ACC112 (cell line): ENCODE measurements at regions not wholly inside any gene's neighbourhood (a gene's known extent, or its start where the extent isn't known, plus 50 kb on each side); places are given as distances from the start of the nearest gene placed in this dataset.

ENCODE experiments used
- H2AFZ ChIP-seq: fragments of 200-600 bp; sonication (generic); one replicate; pipeline ENCODE4 v1.6.0; 2017; ENCODE audit warnings: antibody characterized with exemption, low read length; ENCODE audit not compliant: unreplicated experiment
- H3K27ac ChIP-seq: fragments of 200-600 bp; sonication (generic); 2 replicates; pipeline ENCODE4 v1.5.1; 2014; ENCODE audit warnings: low read depth, mild to moderate bottlenecking, antibody characterized with exemption, low read length, moderate library complexity
- H3K27me3 ChIP-seq: fragments of 200-600 bp; sonication (generic); 2 replicates; pipeline ENCODE4 v1.6.1; 2014; ENCODE audit warnings: mild to moderate bottlenecking, antibody characterized with exemption, low read length, moderate library complexity, mixed read lengths; ENCODE audit not compliant: insufficient read depth
- H3K36me3 ChIP-seq: fragments of 200-600 bp; sonication (generic); 2 replicates; pipeline ENCODE4 v1.6.1; 2016; ENCODE audit warnings: mild to moderate bottlenecking, antibody characterized with exemption, low read length, moderate library complexity, mixed read lengths; ENCODE audit not compliant: insufficient read depth
- H3K4me1 ChIP-seq: fragments of 200-600 bp; sonication (generic); one replicate; pipeline ENCODE4 v1.6.1; 2016; ENCODE audit warnings: low read length, mixed read lengths; ENCODE audit not compliant: insufficient read depth, unreplicated experiment, control insufficient read depth
- H3K4me3 ChIP-seq: fragments of 200-600 bp; sonication (generic); 2 replicates; pipeline ENCODE4 v1.5.1; 2014; ENCODE audit warnings: mild to moderate bottlenecking, low read depth, low read length
- H3K79me2 ChIP-seq: fragments of 200-600 bp; sonication (generic); one replicate; pipeline ENCODE4 v1.6.0; 2016; ENCODE audit warnings: low read length; ENCODE audit not compliant: control insufficient read depth, unreplicated experiment, insufficient read depth

GRCh38 chr13:60329221-60329923, 67.6 kb upstream of the TDRD3 start:
- no peaks in the 10 kb centered on the region for H3K27me3 ChIP-seq
- H2AFZ ChIP-seq, result peak overlapping the region; percentile 49
- H3K27ac ChIP-seq, result no peak overlapping the region
- no peaks in the 10 kb centered on the region for H3K79me2 ChIP-seq
- H3K4me1 ChIP-seq, result no peaks in the 10 kb centered on the region
- H3K36me3 ChIP-seq, result no peaks in the 10 kb centered on the region
- H3K4me3 ChIP-seq, result no peak overlapping the region

GRCh38 chr13:60331249-60332012, 65.6 kb upstream of the TDRD3 start:
- Histone ChIP-seq H3K27ac (no peak overlapping the region), H3K79me2 (no peaks in the 10 kb centered on the region), H3K4me3 (no peak overlapping the region), H2AFZ (no peak overlapping the region), H3K36me3 (no peaks in the 10 kb centered on the region), H3K4me1 (no peaks in the 10 kb centered on the region), H3K27me3 (no peaks in the 10 kb centered on the region)

GRCh38 chr13:60332682-60333081, 64.3 kb upstream of the TDRD3 start:
- Histone ChIP-seq H3K4me3 (no peak overlapping the region), H3K79me2 (no peaks in the 10 kb centered on the region), H3K4me1 (no peaks in the 10 kb centered on the region), H2AFZ (no peak overlapping the region), H3K36me3 (no peaks in the 10 kb centered on the region), H3K27me3 (0 out of 2 replicates have a peak, but pooled peaks cover 4% of the 10 kb centered on the region), H3K27ac (no peak overlapping the region)

- H3K79me2 ChIP-seq, result no peaks in the 10 kb centered on the region
- no peaks in the 10 kb centered on the region for H3K36me3 ChIP-seq
- no peak overlapping the region for H2AFZ ChIP-seq
These were observed 62.7 kb upstream of the TDRD3 start for GRCh38 chr13:60334310-60334709.

GRCh38 chr13:60335531-60335930, 61.5 kb upstream of the TDRD3 start:
- Histone ChIP-seq H2AFZ (no peak overlapping the region), H3K79me2 (no peaks in the 10 kb centered on the region)

More at GRCh38 chr13:60334310-60334709, 62.7 kb upstream of the TDRD3 start:
- Histone ChIP-seq H3K4me3 (no peak overlapping the region), H3K27ac (no peak overlapping the region), H3K27me3 (peaks cover 8% of the 10 kb centered on the region; the same call in 1 of the 2 replicates), H3K4me1 (no peaks in the 10 kb centered on the region)

GRCh38 chr13:60338754-60339153, 58.3 kb upstream of the TDRD3 start:
- Histone ChIP-seq H2AFZ (no peak overlapping the region), H3K4me3 (no peak overlapping the region), H3K4me1 (no peaks in the 10 kb centered on the region), H3K79me2 (no peaks in the 10 kb centered on the region), H3K36me3 (no peaks in the 10 kb centered on the region), H3K27me3 (peaks cover 12% of the 10 kb centered on the region; the same call in 1 of the 2 replicates), H3K27ac (no peak overlapping the region)

More at GRCh38 chr13:60335531-60335930, 61.5 kb upstream of the TDRD3 start:
- Histone ChIP-seq H3K36me3 (no peaks in the 10 kb centered on the region), H3K27ac (no peak overlapping the region), H3K27me3 (peaks cover 8% of the 10 kb centered on the region; the same call in 1 of the 2 replicates), H3K4me3 (no peak overlapping the region), H3K4me1 (no peaks in the 10 kb centered on the region)

GRCh38 chr13:60343978-60344377, 53.0 kb upstream of the TDRD3 start:
- Histone ChIP-seq H3K27ac (no peak overlapping the region), H3K27me3 (peaks cover 29% of the 10 kb centered on the region), H3K36me3 (no peaks in the 10 kb centered on the region), H2AFZ (no peak overlapping the region), H3K79me2 (no peaks in the 10 kb centered on the region), H3K4me3 (no peak overlapping the region), H3K4me1 (no peaks in the 10 kb centered on the region)

- no peak overlapping the region for H2AFZ ChIP-seq
- no peaks in the 10 kb centered on the region for H3K4me1 ChIP-seq
- H3K79me2 ChIP-seq, result no peaks in the 10 kb centered on the region
- no peak overlapping the region for H3K4me3 ChIP-seq
- H3K27ac ChIP-seq, result no peak overlapping the region
- H3K36me3 ChIP-seq, result no peaks in the 10 kb centered on the region
- peaks cover 38% of the 10 kb centered on the region for H3K27me3 ChIP-seq
These were observed 49.8 kb upstream of the TDRD3 start for GRCh38 chr13:60347174-60347573.
